GM19372 (cell line): ENCODE measurements at regions not wholly inside any gene's neighbourhood (a gene's known extent, or its start where the extent isn't known, plus 50 kb on each side); places are given as distances from the start of the nearest gene placed in this dataset.

Experiments used
- ATAC-seq: cut with Tn5 transposase; IDR thresholded peaks from one replicate; pipeline ENCODE4 v1.9.1; 2021; ENCODE audit warnings: mild to moderate bottlenecking, low read depth, moderate library complexity; ENCODE audit not compliant: unreplicated experiment

DNA sequence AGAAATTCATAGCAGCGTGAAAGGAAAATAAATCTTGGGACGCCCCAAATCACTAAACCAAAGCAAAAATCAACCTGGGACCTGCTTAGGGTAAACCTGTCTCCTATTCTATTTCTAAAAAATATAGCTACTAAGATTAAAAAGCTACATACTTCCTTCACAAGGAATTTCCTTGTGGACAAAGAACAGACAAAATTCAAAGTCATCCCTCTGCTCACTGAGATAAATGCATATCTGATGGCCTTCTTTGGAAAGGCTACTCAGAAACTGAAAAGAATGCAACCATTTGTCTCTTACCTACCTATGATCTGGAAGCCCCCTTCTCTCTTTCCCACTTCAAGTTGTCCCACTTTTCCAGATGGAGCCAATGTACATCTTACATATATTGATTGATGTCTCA is 93.0 kb upstream of the CNOT2 start:
- no peak for ATAC-seq

DNA sequence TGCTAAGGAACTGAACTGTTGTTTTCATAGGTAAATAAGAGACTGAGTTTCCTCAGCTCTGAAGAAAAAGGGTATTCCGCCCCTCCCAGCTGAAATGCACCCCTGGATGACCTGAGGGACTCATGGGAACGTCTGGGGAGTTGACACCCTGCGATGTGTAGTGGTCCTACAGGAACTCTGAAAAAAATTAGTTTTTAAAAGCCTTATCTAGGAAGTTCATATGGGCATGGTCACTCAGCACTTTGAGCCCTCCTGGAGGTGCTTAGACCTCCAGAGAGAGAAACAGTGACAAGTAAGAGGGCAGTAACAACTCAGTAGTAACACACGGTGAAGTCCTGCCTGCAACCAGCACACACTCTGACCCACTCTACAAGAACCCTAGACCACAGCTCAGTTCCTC is 91.2 kb upstream of the CNOT2 start:
- ATAC-seq = no peak

DNA sequence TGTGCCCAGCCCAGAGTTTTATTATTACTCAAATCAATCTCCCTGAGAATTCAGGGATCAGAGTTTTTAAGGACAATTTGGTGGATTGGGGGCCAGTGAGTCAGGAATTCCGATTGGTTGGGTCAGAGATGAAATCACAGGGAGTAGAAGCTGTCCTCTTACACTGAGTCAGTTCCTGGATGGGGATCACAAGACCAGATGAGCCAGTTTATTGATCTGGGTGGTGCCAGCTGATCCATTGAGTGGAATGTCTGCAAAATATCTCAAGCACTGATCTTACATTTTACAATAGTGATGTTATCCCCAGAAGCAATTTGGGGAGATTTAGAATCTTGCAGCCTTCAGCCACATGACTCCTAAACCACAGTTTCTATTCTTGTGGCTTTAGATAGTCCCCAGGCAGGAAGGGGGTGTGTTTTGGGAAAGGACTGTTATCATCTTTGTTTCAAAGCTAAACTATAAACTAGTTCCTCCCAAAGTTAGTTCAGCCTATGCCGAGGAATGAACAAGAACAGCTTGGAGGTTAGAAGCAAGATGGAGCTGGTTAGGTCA is 89.1 kb upstream of the CNOT2 start:
- ATAC-seq = no peak

DNA sequence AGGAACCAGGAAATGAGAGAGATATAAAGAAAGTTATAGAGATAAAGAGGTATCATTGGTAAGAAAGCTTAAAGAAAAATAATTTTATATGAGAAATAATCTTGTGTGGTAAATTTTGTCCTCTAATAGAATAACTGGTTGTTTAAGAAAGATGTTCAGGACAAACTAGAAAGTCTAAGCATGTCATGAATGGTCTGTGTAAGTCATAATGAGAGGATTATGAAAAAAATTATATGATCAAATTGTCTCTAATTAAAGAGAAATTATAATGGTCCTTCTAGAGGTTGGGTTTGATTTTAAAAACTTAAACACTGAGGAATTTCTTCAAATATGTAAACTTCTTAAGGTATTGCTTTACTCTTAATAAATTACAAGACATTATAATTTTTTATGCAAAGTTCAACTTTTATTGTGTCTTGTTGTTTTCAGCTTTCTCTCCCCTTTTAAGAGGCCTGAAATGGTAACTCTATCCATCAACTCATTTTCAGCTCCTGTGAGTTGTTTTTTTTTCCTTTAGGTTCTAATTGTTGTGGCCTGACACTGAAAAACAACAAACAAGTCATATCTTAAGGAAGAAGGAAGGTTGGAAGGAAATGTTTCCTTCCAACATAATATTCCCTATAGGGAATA is 88.2 kb upstream of the CNOT2 start:
- ATAC-seq = no peak

DNA sequence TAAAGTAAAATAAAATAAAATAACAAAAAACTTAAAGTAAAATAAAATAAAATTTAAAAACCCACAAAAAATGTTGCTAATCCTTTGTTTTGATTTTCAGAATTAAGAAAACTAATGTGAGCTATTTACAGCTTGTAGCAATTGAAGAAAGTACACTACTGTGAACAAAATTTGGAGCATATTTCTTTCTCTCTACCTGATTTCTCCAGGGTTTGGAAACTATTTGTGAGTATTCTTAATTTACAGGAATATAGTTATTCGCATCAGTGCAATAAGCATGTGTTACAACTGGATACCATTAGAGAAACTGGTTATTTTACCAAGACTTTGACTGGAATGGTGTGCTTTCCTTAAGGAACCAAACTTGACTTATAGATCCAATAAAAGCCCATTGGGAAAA is 86.1 kb upstream of the CNOT2 start:
- ATAC-seq = no peak

DNA sequence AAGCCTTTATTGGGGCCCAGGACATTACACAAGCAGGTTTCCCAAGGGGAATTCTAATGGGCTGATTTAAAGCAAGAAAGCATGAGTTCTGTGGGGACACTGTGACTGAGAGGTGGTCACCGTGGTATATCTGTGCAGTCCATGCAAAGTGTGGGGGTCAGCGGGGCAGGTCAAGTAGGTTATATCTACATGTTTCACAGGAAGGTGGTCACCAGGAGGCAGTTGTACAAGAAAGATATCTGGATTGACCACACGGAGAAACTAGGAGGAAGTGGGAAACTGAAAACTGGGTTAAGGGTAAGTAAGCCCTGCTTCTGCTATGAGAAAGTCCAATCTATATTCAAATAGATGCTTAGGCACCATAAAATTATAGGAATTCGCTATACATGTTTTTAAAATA is 77.8 kb upstream of the CNOT2 start:
- no peak for ATAC-seq

DNA sequence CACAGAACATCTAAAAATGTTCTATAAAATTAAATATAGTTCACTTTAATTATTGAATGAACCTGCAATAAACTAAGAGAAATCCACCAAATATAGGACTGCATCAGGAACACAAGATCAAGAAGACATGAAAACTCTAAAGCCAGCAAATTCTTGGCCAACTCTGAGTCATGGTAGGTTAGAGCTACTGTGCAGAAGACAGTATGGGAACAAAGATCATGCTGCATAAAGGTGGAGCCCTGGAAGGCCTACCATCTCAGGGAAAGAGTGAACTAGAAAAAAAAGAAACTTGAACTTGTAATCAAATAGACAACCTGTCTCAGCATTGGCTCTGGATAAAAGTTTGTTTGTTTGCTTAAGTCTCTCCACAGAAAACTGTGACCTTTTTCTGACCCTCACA is 66.9 kb upstream of the CNOT2 start:
- no peak for ATAC-seq

DNA sequence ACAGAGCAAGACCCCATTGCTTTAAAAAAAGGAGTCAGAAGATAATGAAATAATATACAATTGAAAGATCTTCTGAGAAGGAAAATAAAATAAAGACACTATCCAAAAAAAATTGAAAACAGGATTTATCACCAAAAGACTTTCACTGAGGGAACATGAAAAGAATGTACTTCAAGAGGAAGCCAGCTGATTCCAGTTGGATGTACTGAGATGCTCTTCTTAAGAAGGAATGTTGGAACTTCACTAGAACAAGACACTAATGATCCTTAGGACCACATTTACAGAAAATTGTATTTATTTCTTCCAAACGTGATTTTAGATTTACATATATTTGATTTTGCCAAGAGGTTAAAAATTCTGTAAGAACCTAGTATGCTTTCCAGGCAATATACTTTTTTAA is 65.6 kb upstream of the CNOT2 start:
- ATAC-seq = no peak

DNA sequence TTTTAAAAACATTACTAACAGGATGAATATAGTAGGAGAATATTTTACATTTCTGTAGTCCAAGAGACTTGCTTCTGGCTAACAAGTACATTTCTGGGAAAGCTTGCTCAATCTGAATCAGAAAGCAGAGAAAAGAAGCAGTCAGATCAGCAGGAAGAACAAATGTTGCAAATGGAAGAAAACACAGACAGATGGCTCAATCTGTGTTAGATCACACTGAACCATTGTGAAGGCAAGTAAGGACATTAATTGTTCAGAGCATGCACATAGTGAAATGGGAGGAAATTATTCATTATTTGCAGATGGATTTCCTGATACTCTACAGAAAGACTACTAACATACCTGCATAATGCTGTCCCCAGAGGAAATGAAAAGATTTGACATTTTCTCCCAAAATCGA is 65.2 kb upstream of the CNOT2 start:
- ATAC-seq = no peak

DNA sequence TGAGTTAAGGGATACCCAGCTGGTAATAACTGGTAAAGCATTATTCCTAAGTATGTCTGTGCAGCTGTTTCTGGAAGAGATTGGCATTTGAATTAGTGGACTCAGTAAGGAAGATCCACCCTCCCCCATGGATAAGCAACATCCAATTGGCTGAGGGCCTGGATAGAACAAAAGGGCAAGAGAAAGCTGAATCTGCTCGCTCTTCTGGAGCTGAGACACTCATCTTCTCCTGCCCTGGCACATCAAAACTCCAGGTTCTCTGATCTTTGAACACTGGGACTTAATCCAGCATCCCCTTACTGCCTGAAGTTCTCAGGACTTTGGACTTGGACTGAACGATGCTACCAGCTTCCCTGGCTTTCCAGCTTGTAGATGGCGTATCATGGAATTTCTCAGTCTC is 63.1 kb upstream of the CNOT2 start:
- ATAC-seq = no peak

DNA sequence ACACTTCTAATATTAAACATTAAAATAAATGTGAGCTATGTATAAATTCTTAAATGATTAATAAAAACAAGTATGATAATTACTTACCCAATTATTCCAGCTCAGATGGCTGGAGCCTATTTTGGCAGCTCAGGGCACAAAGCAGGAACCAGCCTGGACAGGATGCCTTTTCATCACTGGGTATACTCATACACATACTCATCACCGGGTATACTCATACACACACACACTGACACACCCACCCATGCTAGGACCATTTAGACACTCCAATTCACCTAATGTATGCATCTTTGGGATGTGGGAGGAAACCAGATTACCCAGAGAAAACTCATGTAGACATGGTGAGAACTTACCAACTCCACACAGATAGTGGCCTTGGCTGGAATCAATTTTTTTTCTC is 57.9 kb upstream of the CNOT2 start:
- no peak for ATAC-seq

DNA sequence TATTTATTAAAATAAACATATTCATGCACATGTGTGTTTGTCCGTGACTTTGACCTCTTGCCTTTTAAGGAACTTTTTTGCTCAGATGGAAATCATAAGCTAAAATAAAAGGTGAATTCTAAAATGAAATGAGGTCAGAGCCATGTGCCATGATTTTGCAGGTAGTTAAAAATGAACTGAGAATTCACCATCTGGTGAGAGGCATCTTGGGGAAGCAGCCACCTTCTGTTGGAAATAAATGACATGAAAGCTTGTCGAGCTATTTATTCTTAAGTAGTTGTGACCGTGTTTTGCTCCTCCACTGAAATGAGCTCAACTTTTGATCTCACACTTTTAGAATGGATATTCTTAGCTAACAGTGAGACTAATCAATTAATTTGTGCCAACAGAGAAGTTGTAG is 56.8 kb upstream of the CNOT2 start:
- no peak for ATAC-seq

DNA sequence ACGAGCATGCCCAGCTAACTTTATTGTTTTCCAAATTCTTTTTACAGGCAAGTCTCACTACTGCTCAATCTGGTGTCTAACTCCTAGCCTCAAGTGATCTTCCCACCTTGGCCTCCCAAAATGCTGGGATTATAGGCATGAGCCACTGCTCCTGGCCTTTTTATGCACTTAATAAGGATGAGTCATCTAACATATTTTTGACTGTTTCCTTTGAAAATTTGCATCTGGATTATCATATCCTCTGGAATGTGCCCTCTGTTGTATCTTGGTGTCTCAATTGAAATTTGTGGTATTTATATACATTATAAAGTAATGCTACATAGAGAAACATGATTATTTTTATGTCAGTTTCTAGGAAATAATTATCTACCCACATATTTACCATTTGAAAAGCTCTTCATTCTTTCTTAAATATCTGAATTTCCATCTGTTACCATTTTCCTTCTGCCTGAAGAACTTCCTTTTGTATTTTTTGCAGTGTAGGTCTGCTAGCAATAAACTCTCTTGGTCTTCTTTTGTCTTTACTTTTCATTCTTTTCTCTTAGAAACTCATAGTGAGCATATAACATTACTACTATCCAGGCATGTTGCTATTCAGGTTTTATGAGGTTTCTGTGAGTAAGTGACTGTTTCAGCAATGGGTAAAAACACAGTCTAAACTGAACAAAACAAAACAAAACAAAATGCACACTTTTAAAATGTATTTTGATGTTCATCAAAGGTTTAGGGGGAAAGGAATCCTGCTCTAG is 52.8 kb upstream of the CNOT2 start:
- no peak for ATAC-seq
